Lower leg skin (tissue), 3 donors: ENCODE measurements at regions not wholly inside any gene's neighbourhood (a gene's known extent, or its start where the extent isn't known, plus 50 kb on each side); places are given as distances from the start of the nearest gene placed in this dataset.

Experiments
- POLR2A ChIP-seq, 2 donors: fragments of 450-650 bp; IDR thresholded peaks; one replicate each; pipeline ENCODE4 v1.6.1; 2016 to 2017; ENCODE audit warnings: antibody characterized with exemption in 2 of 2, mild to moderate bottlenecking in 1 of 2, moderate library complexity in 1 of 2
- TF ChIP-seq, protein P1 (sequence below), 3 donors: fragments of 450-650 bp; IDR thresholded peaks; one replicate each; pipeline ENCODE4 v1.5.1; 2016; ENCODE audit warnings: antibody characterized with exemption in 3 of 3, mild to moderate bottlenecking in 3 of 3, moderate library complexity in 2 of 3

DNA sequence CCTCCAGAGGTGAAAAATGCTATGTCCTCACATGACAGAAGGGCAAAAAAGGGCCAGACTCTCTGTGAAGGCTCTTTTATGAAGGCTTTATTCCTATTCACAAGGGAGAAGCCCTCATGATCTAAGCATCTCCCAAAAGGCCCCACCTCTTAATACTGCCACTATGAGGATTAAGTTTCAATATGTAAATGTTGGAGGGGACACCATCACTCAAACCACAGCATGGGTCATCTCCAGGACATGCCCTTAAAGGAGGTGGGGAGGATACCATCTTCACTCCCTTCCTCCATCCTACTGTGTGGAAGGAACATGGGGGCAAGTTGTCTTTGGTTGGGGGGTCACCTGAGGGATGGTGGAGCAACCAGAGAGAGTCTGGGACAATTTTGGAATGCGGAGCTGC, 170.1 kb downstream of the TRIM33 start:
- no peak for TF ChIP-seq POLR2A (IDR thresholded peaks at IDR 0.05)
- TF ChIP-seq, protein P1, sequence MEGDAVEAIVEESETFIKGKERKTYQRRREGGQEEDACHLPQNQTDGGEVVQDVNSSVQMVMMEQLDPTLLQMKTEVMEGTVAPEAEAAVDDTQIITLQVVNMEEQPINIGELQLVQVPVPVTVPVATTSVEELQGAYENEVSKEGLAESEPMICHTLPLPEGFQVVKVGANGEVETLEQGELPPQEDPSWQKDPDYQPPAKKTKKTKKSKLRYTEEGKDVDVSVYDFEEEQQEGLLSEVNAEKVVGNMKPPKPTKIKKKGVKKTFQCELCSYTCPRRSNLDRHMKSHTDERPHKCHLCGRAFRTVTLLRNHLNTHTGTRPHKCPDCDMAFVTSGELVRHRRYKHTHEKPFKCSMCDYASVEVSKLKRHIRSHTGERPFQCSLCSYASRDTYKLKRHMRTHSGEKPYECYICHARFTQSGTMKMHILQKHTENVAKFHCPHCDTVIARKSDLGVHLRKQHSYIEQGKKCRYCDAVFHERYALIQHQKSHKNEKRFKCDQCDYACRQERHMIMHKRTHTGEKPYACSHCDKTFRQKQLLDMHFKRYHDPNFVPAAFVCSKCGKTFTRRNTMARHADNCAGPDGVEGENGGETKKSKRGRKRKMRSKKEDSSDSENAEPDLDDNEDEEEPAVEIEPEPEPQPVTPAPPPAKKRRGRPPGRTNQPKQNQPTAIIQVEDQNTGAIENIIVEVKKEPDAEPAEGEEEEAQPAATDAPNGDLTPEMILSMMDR (IDR thresholded peaks at IDR 0.05) = no peak
